GM12874 (cell line): ENCODE measurements at regions not wholly inside any gene's neighbourhood (a gene's known extent, or its start where the extent isn't known, plus 50 kb on each side); places are given as distances from the start of the nearest gene placed in this dataset.

ENCODE experiments used
- TF ChIP-seq, protein P1 (sequence below): IDR thresholded peaks from 2 replicates; pipeline ENCODE4 v1.5.1; 2011; ENCODE audit warnings: low read depth, mild to moderate bottlenecking, control low read depth, low read length, moderate library complexity; ENCODE audit not compliant: insufficient read depth

DNA sequence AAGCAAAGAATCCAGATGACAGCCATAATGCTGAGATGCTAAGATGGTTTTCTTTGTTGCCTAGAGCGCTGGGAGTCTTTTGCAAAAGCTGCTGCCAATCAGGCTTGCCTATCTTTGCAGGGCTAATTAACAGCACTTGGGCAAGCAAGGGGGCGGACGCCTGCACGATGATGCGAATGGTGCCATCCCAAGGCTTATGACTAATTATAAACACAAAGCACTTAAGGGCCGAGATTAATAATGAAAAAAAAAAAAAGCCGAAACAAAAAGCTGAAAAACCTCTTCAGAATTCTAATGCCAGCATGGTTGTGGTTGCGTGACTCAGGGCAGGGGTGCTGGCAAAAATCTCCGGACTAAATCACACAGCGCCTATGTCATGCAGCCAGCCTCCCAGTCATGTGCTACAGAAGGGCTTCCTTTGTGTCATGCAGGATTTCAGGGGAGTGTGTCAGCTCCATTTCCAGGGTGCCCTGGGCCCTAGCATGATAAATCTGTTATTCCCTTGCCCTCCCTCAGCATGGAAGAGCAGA, 185.0 kb upstream of the ANKRD28 start:
- TF ChIP-seq, protein P1, sequence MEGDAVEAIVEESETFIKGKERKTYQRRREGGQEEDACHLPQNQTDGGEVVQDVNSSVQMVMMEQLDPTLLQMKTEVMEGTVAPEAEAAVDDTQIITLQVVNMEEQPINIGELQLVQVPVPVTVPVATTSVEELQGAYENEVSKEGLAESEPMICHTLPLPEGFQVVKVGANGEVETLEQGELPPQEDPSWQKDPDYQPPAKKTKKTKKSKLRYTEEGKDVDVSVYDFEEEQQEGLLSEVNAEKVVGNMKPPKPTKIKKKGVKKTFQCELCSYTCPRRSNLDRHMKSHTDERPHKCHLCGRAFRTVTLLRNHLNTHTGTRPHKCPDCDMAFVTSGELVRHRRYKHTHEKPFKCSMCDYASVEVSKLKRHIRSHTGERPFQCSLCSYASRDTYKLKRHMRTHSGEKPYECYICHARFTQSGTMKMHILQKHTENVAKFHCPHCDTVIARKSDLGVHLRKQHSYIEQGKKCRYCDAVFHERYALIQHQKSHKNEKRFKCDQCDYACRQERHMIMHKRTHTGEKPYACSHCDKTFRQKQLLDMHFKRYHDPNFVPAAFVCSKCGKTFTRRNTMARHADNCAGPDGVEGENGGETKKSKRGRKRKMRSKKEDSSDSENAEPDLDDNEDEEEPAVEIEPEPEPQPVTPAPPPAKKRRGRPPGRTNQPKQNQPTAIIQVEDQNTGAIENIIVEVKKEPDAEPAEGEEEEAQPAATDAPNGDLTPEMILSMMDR, result no peak

GRCh38 chr3:15983232-15983631, 185.5 kb upstream of the ANKRD28 start:
- TF ChIP-seq, protein P1, result no peak

GRCh38 chr3:15983693-15984092, 185.9 kb upstream of the ANKRD28 start:
- TF ChIP-seq, protein P1, result no peak

- TF ChIP-seq, protein P1, result no peak
Measured at GRCh38 chr3:15989419-15989818, 185.1 kb upstream of the GALNT15 start.

DNA sequence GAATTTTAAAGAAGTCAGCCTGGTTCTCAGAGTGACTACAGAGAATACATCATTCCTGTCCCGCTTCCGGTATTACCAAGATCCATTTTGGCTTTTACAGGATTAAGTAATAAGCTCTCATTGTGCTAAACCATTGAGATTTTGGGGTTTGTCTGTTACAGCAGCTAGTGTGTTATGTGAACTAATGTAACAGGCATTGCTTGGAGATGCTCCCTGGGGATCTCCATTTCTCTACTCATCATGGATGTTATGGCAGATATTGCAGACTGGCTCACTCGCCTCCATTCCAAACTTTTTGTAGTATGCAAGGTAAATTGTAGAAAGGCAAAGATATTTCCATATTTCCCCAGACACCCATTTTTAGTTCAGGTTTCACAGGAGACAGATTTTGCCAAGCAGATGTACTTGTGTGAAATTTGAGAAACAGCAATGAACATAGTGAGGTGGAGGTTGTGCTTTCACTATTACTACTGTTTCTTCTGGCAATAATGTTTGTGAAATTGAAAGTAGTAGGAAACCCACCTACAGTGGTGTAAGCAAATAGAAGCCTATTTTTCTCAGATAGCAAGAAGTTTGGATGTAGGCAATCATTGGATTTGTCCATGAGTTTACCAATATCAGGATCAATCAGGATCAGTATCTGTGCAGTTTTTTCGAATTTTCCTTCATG, 177.1 kb upstream of the GALNT15 start:
- TF ChIP-seq, protein P1, result no peak

DNA sequence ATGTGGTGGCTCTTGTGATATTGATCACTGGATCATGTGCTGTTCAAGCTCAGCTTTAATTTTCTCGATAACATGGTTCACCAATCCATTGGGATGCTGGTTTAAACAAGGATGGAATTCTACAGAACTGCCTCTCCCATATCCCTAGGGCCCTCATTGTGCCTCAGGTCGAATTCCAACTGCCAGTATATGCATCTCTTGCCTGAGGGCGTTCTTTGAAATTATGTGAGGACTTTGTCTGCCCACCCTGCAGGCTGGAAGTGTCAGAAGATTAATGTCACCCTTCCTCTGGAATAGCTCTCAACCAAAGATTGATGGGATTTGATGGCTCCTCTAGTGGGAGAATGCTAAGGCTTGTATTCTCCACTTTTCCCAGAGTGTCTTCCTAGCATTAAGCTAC, 175.6 kb upstream of the GALNT15 start:
- TF ChIP-seq, protein P1, result no peak

- TF ChIP-seq, protein P1, result no peak
Measured at GRCh38 chr3:16004812-16005211, 169.7 kb upstream of the GALNT15 start.

DNA sequence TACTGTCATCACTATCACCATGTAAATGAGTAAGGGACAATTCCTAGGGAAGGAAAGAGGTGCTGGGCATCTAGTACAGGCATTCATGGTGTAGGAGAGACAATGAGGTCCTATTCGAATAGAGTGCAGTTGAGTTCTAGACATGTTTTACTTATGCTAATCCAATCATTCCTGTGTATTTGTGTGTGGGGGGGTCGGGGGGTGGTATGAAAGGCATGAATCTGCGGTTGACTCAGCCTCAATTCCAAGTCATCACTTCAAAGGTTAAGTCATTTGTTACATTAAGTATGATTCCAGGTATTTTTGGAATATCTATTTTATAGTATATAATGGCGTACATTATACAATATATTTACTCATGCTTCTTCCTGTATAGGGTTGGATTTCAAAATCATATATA, 163.1 kb upstream of the GALNT15 start:
- TF ChIP-seq, protein P1, result no peak
